Esophagus muscularis mucosa (tissue), 4 donors: ENCODE measurements at regions not wholly inside any gene's neighbourhood (a gene's known extent, or its start where the extent isn't known, plus 50 kb on each side); places are given as distances from the start of the nearest gene placed in this dataset.

Source experiments
- DNase-seq: peaks from one replicate; pipeline ENCODE4 v3.0.0-alpha.2; 2017; ENCODE audit errors: extremely low spot score
- H3K27ac ChIP-seq, 4 donors: fragments of 200-600 bp; sonication (generic); replicated peaks in 1 of 4; 1 replicate in 3 of 4; 2 replicates in 1 of 4; pipeline ENCODE4 v1.5.1; 2016 to 2019; ENCODE audit warnings: mild to moderate bottlenecking in 1 of 4
- H3K27me3 ChIP-seq, 4 donors: fragments of 200-600 bp; sonication (generic); one replicate each; pipeline versions ENCODE4 v1.5.1 to v1.6.0; 2016 to 2019
- H3K36me3 ChIP-seq, 4 donors: fragments of 200-600 bp; sonication (generic); one replicate each; pipeline ENCODE4 v1.5.1; 2016 to 2019
- H3K4me1 ChIP-seq, 4 donors: fragments of 200-600 bp; sonication (generic); one replicate each; pipeline ENCODE4 v1.5.1; 2016 to 2019
- H3K4me3 ChIP-seq, 4 donors: fragments of 200-600 bp; sonication (generic); 1 replicate in 2 of 4; 2 replicates in 2 of 4; pipeline ENCODE4 v1.5.1; 2016 to 2019; ENCODE audit warnings: mild to moderate bottlenecking in 4 of 4, moderate library complexity in 1 of 4
- H3K9me3 ChIP-seq, 4 donors: fragments of 200-600 bp; sonication (generic); 1 replicate in 3 of 4; 2 replicates in 1 of 4; pipeline ENCODE4 v1.5.1; 2016 to 2019
- CTCF ChIP-seq, 3 experiments: fragments of 200-600 bp in 2 of 3; fragments of 450-650 bp in 1 of 3; sonication (generic) in 2 of 3; IDR thresholded peaks; one replicate each; pipeline ENCODE4 v1.5.1; 2017 to 2019; ENCODE audit warnings: antibody characterized with exemption in 3 of 3, mild to moderate bottlenecking in 2 of 3, moderate library complexity in 1 of 3
- EP300 ChIP-seq: sonication (generic); formaldehyde crosslinking; IDR thresholded peaks from one replicate; pipeline ENCODE4 v1.6.1; 2017; ENCODE audit warnings: antibody characterized with exemption
- POLR2A ChIP-seq: fragments of 450-650 bp; IDR thresholded peaks from one replicate; pipeline ENCODE4 v1.6.1; 2017; ENCODE audit warnings: antibody characterized with exemption, moderate library complexity, mild to moderate bottlenecking, low read depth
- POLR2AphosphoS5 ChIP-seq, 2 donors: sonication (generic); formaldehyde crosslinking; IDR thresholded peaks; one replicate each; pipeline ENCODE4 v1.6.1; 2017; ENCODE audit warnings: antibody characterized with exemption in 2 of 2
- WGBS: methylation state at CpG from one replicate; pipeline ENCODE4 v1.1.5; 2018; 5-methylcytosine and 5-hydroxymethylcytosine counted together
- intact Hi-C: fragments of 100-400 bp; cut with DNase I; formaldehyde crosslinking; loops from one replicate; pipeline ENCODE4 v1.15.1; 2023

- Histone ChIP-seq H3K4me1 (peaks cover 11 to 21% (median 19%) of the 10 kb centered on the region in 4 donors), H3K27ac (peak overlapping the region; percentile 38 to 63 (median 56)), H3K9me3 (no peaks in the 10 kb centered on the region), H3K4me3 (peak overlapping the region; percentile 22 to 50 (median 42)), H3K36me3 (no peaks in the 10 kb centered on the region), H3K27me3 (no peaks in the 10 kb centered on the region)
- TF ChIP-seq CTCF (IDR thresholded peaks at IDR 0.05) (no peak), EP300 (no peak)
- intact Hi-C loops = no loop called here
- no peak for DNase-seq
- WGBS = 42% methylated on average over 11 of the region's 11 CpGs
Observed at GRCh38 chr12:116657921-116658495, 79.9 kb downstream of the SPRING1 start.

GRCh38 chr12:116656306-116656705 is 81.6 kb downstream of the SPRING1 start:
- intact Hi-C loops = no loop called here
- Histone ChIP-seq H3K4me1 (peaks cover 11 to 21% (median 16%) of the 10 kb centered on the region in 4 donors), H3K9me3 (no peaks in the 10 kb centered on the region), H3K27me3 (no peaks in the 10 kb centered on the region), H3K36me3 (no peaks in the 10 kb centered on the region), H3K27ac (no peak overlapping the region), H3K4me3 (no peak overlapping the region)
- 77% methylated on average over 5 of the region's 5 CpGs for WGBS
- TF ChIP-seq CTCF (IDR thresholded peaks at IDR 0.05) = no peak
- no peak for TF ChIP-seq EP300
- no peak for TF ChIP-seq POLR2AphosphoS5 (IDR thresholded peaks at IDR 0.05)
- TF ChIP-seq POLR2A = no peak
- DNase-seq = no peak

- Histone ChIP-seq H3K9me3 (no peaks in the 10 kb centered on the region), H3K27ac (no peak overlapping the region), H3K4me1 (peaks cover 11 to 18% (median 15%) of the 10 kb centered on the region in 4 donors), H3K27me3 (no peaks in the 10 kb centered on the region), H3K4me3 (no peak overlapping the region), H3K36me3 (no peaks in the 10 kb centered on the region)
- intact Hi-C loops = no loop called here
- no peak for TF ChIP-seq POLR2A
- TF ChIP-seq EP300 = no peak
- no peak for TF ChIP-seq POLR2AphosphoS5 (IDR thresholded peaks at IDR 0.05)
- TF ChIP-seq CTCF (IDR thresholded peaks at IDR 0.05) = no peak
- 86% methylated on average over 6 of the region's 6 CpGs for WGBS
- no peak for DNase-seq
Observed at GRCh38 chr12:116654226-116654743, 83.6 kb downstream of the SPRING1 start.

GRCh38 chr12:116651089-116651488 is 86.8 kb downstream of the SPRING1 start:
- Histone ChIP-seq H3K27me3 (no peaks in the 10 kb centered on the region), H3K27ac (no peak overlapping the region), H3K4me3 (no peak overlapping the region), H3K9me3 (no peaks in the 10 kb centered on the region), H3K4me1 (no peaks in the 10 kb centered on the region), H3K36me3 (no peaks in the 10 kb centered on the region)
- DNase-seq = no peak
- WGBS = 91% methylated on average over 5 of the region's 5 CpGs
- intact Hi-C loops = no loop called here
- TF ChIP-seq EP300 (no peak), CTCF (IDR thresholded peaks at IDR 0.05) (no peak)

- TF ChIP-seq EP300 (no peak), CTCF (IDR thresholded peaks at IDR 0.05) (no peak), POLR2A (no peak)
- Histone ChIP-seq H3K36me3 (no peaks in the 10 kb centered on the region), H3K9me3 (no peaks in the 10 kb centered on the region), H3K27me3 (no peaks in the 10 kb centered on the region), H3K4me1 (no peaks in the 10 kb centered on the region), H3K27ac (no peak overlapping the region), H3K4me3 (no peak overlapping the region)
- intact Hi-C loops = no loop called here
- WGBS = 78% methylated on average over 6 of the region's 6 CpGs
- DNase-seq = no peak
Observed at GRCh38 chr12:116650585-116651087, 87.2 kb downstream of the SPRING1 start.
